ENCODE measurements at regions not wholly inside any gene's neighbourhood (a gene's known extent, or its start where the extent isn't known, plus 50 kb on each side); places are given as distances from the start of the nearest gene placed in this dataset.

- intact Hi-C loops (cut with micrococcal nuclease): no loop called here
- H3K4me3 Mint-ChIP-seq (ENCODE audit: low read depth): no peak overlapping the region
Observed at GRCh38 chr5:1974501-1975405, 92.0 kb upstream of the IRX4 start.

GRCh38 chr5:1974081-1974480 is 91.4 kb upstream of the IRX4 start:
- DNase-seq (ENCODE audit: low spot score): no peak
- no peak overlapping the region for H3K27ac Mint-ChIP-seq
- intact Hi-C loops (cut with micrococcal nuclease): no loop called here
- no peak overlapping the region for H3K4me3 Mint-ChIP-seq (ENCODE audit: low read depth)
- no peaks in the 10 kb centered on the region for H3K27me3 Mint-ChIP-seq (ENCODE audit: low read depth)
- H3K36me3 Mint-ChIP-seq (ENCODE audit: low read depth): no peaks in the 10 kb centered on the region
- H3K9me3 Mint-ChIP-seq: no peaks in the 10 kb centered on the region
- no peaks in the 10 kb centered on the region for H3K4me1 Mint-ChIP-seq (ENCODE audit: low read depth)

More at GRCh38 chr5:1974501-1975405, 92.0 kb upstream of the IRX4 start:
- Mint-ChIP-seq H3K9me3 (no peaks in the 10 kb centered on the region), H3K27ac (no peak overlapping the region), H3K36me3 (ENCODE audit: low read depth) (no peaks in the 10 kb centered on the region), H3K27me3 (ENCODE audit: low read depth) (no peaks in the 10 kb centered on the region), H3K4me1 (ENCODE audit: low read depth) (no peaks in the 10 kb centered on the region)
- no peak for DNase-seq (ENCODE audit: low spot score)

- Mint-ChIP-seq H3K9me3 (no peaks in the 10 kb centered on the region), H3K27ac (no peak overlapping the region), H3K4me1 (ENCODE audit: low read depth) (no peaks in the 10 kb centered on the region), H3K4me3 (ENCODE audit: low read depth) (no peak overlapping the region), H3K27me3 (ENCODE audit: low read depth) (no peaks in the 10 kb centered on the region), H3K36me3 (ENCODE audit: low read depth) (no peaks in the 10 kb centered on the region)
- DNase-seq (ENCODE audit: low spot score): no peak
- intact Hi-C loops (cut with micrococcal nuclease): no loop called here
Observed at GRCh38 chr5:1973391-1974013, 90.8 kb upstream of the IRX4 start.

DNA sequence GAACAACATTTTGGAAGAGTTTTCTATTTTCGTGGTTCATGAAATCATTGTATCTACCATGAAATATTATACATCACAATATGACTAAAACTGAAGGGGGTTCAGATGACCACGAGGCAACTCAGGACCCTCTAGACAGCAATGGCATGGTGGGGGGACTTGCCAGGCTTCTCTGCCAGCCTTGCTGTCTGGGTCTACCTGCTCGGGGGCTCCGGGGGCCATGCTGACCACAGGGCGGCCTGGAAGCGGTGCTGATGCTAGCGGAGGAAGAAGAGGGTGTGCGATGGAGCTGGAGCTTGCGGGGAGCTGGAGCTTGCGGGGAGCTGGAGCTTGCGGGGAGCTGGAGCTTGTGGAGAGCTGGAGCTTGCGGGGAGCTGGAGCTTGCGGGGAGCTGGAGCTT is 89.2 kb upstream of the IRX4 start:
- no peaks in the 10 kb centered on the region for H3K36me3 Mint-ChIP-seq (ENCODE audit: low read depth)
- H3K4me3 Mint-ChIP-seq (ENCODE audit: low read depth): no peak overlapping the region
- no peak overlapping the region for H3K27ac Mint-ChIP-seq
- intact Hi-C loops (cut with micrococcal nuclease): no loop called here
- no peak for DNase-seq (ENCODE audit: low spot score)
- no peaks in the 10 kb centered on the region for H3K27me3 Mint-ChIP-seq (ENCODE audit: low read depth)
- no peaks in the 10 kb centered on the region for H3K4me1 Mint-ChIP-seq (ENCODE audit: low read depth)
- H3K9me3 Mint-ChIP-seq: no peaks in the 10 kb centered on the region

- H3K9me3 Mint-ChIP-seq: no peaks in the 10 kb centered on the region
- no peaks in the 10 kb centered on the region for H3K27me3 Mint-ChIP-seq (ENCODE audit: low read depth)
- intact Hi-C loops (cut with micrococcal nuclease): no loop called here
- no peak overlapping the region for H3K4me3 Mint-ChIP-seq (ENCODE audit: low read depth)
- DNase-seq (ENCODE audit: low spot score): no peak
- H3K4me1 Mint-ChIP-seq (ENCODE audit: low read depth): no peaks in the 10 kb centered on the region
- H3K36me3 Mint-ChIP-seq (ENCODE audit: low read depth): no peaks in the 10 kb centered on the region
- no peak overlapping the region for H3K27ac Mint-ChIP-seq
Observed at GRCh38 chr5:1967736-1968135, 85.0 kb upstream of the IRX4 start.

DNA sequence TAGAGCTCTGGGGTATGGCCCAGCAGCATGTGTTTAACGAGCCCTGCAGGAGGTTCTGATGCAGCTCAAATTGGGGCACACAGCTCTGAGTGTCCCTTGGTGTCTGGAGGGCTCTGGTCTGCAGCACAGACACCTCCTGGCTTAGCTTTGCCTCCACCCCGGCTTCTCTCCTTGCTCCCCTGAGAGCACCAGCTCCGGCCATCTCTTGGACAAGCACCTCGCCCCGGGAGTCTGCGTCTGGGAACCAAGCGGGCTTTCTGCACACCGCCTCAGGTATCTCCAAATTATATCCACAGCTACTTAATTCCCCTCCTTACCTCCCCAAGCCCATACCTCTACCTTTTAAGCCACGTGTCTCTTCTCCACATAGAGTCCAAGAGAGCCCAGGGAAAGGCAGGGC is 83.7 kb upstream of the IRX4 start:
- Mint-ChIP-seq H3K4me3 (ENCODE audit: low read depth) (no peak overlapping the region), H3K27ac (no peak overlapping the region)
- intact Hi-C loops (cut with micrococcal nuclease): no loop called here

DNA sequence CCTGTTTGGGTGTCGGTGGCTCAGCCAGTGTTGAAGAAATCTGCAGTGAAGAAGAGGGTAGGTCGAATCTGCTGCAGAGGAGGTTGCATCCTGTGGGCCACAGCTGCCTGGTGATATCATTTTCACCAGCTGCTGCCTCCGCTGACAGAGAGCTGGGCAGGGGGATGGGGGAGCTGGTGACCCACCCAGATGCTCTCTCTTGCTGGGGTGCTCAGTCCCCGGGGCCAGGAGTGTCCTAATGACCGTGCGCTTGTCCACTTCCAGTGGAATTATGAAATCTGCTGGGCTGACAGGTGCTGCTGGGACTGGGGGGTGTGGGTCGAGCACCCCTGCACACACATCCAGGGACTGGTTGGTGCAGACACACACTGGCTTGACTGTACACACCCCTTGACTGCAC is 83.2 kb upstream of the IRX4 start:
- no peaks in the 10 kb centered on the region for H3K9me3 Mint-ChIP-seq
- DNase-seq (ENCODE audit: low spot score): no peak
- intact Hi-C loops (cut with micrococcal nuclease): no loop called here

More for the DNA sequence above, 83.7 kb upstream of the IRX4 start:
- H3K36me3 Mint-ChIP-seq (ENCODE audit: low read depth): no peaks in the 10 kb centered on the region
- H3K27me3 Mint-ChIP-seq (ENCODE audit: low read depth): no peaks in the 10 kb centered on the region
- no peaks in the 10 kb centered on the region for H3K9me3 Mint-ChIP-seq
- H3K4me1 Mint-ChIP-seq (ENCODE audit: low read depth): no peaks in the 10 kb centered on the region
- DNase-seq (ENCODE audit: low spot score): no peak

GRCh38 chr5:1963941-1964451 is 81.3 kb upstream of the IRX4 start:
- no peaks in the 10 kb centered on the region for H3K27me3 Mint-ChIP-seq (ENCODE audit: low read depth)

More for the DNA sequence above, 83.2 kb upstream of the IRX4 start:
- Mint-ChIP-seq H3K27me3 (ENCODE audit: low read depth) (no peaks in the 10 kb centered on the region), H3K4me3 (ENCODE audit: low read depth) (no peak overlapping the region), H3K4me1 (ENCODE audit: low read depth) (no peaks in the 10 kb centered on the region), H3K36me3 (ENCODE audit: low read depth) (no peaks in the 10 kb centered on the region), H3K27ac (no peak overlapping the region)

DNA sequence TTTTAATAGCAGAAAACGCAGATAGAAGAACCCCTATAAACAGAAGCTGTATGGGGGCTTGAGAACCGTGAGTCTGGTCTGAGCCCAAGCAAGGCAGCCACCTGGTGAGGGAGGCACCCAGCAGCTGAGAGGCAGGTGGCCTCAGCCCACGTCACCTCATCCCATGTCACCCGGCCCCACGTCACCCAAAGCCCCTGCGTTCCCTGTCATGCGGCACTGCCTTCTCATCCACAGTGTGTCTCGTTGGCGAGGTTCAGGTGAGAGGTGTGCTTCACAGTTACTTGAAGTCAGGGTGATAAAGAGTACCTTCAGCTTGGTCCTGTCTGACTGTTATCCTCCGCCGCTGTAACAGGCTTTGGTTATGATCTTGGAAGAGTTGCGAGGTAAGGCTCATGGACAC is 80.6 kb upstream of the IRX4 start:
- Mint-ChIP-seq H3K4me1 (ENCODE audit: low read depth) (no peaks in the 10 kb centered on the region), H3K36me3 (ENCODE audit: low read depth) (no peaks in the 10 kb centered on the region), H3K4me3 (ENCODE audit: low read depth) (no peak overlapping the region), H3K27ac (no peak overlapping the region), H3K9me3 (no peaks in the 10 kb centered on the region), H3K27me3 (ENCODE audit: low read depth) (no peaks in the 10 kb centered on the region)
- DNase-seq (ENCODE audit: low spot score): no peak
- intact Hi-C loops (cut with micrococcal nuclease): no loop called here

More at GRCh38 chr5:1963941-1964451, 81.3 kb upstream of the IRX4 start:
- Mint-ChIP-seq H3K4me1 (ENCODE audit: low read depth) (no peaks in the 10 kb centered on the region), H3K4me3 (ENCODE audit: low read depth) (no peak overlapping the region), H3K9me3 (no peaks in the 10 kb centered on the region), H3K36me3 (ENCODE audit: low read depth) (no peaks in the 10 kb centered on the region), H3K27ac (no peak overlapping the region)
- no peak for DNase-seq (ENCODE audit: low spot score)
- intact Hi-C loops (cut with micrococcal nuclease): no loop called here

DNA sequence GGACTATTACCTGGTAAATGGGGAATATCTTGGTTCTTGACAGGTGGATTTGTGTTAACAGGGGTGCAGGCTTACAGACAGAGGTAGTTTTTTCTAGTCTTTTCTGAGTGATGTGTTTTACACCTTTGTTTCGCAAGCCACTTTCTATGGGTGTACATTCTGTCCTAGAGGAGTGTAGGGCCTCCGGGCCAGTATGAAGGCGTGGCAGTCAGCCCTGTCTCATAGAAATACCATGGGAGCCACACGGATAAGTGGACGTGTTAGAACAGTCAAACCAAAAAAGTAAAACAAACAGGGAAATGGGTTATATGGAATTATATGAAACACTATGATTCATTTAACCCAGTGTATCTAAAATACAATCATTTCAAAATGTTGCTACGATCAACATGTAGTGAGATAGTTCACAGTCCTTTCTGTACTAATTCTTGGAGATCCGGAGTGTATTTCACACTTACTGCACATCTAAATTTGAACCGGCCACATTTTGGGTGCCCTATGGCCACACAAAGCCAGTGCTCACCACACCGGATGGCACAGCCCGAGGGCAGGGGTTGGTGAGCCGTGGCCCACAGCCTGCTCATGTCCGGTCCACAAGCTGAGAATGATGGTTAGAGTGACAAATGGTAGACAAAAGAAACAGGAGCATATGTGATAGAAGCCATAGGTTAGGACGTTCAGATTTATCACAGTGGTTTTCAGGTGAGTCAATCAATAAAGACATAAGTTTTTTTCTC is 80.1 kb upstream of the IRX4 start:
- Mint-ChIP-seq H3K36me3 (ENCODE audit: low read depth) (no peaks in the 10 kb centered on the region), H3K4me1 (ENCODE audit: low read depth) (no peaks in the 10 kb centered on the region), H3K9me3 (no peaks in the 10 kb centered on the region), H3K4me3 (ENCODE audit: low read depth) (no peak overlapping the region), H3K27me3 (ENCODE audit: low read depth) (no peaks in the 10 kb centered on the region), H3K27ac (no peak overlapping the region)
- DNase-seq (ENCODE audit: low spot score): no peak
- intact Hi-C loops (cut with micrococcal nuclease): no loop called here

GRCh38 chr5:1961952-1962595 is 79.3 kb upstream of the IRX4 start:
- Mint-ChIP-seq H3K36me3 (ENCODE audit: low read depth) (no peaks in the 10 kb centered on the region), H3K4me3 (ENCODE audit: low read depth) (no peak overlapping the region), H3K4me1 (ENCODE audit: low read depth) (no peaks in the 10 kb centered on the region), H3K9me3 (no peaks in the 10 kb centered on the region), H3K27ac (no peak overlapping the region), H3K27me3 (ENCODE audit: low read depth) (no peaks in the 10 kb centered on the region)
- no peak for DNase-seq (ENCODE audit: low spot score)
- intact Hi-C loops (cut with micrococcal nuclease): no loop called here

GRCh38 chr5:1961304-1961946 is 78.7 kb upstream of the IRX4 start:
- H3K4me3 Mint-ChIP-seq (ENCODE audit: low read depth): no peak overlapping the region

More at GRCh38 chr5:1961304-1961946, 78.7 kb upstream of the IRX4 start:
- no peaks in the 10 kb centered on the region for H3K36me3 Mint-ChIP-seq (ENCODE audit: low read depth)
- H3K27ac Mint-ChIP-seq: no peak overlapping the region
- intact Hi-C loops (cut with micrococcal nuclease): no loop called here
- no peak for DNase-seq (ENCODE audit: low spot score)
- H3K4me1 Mint-ChIP-seq (ENCODE audit: low read depth): no peaks in the 10 kb centered on the region
- H3K9me3 Mint-ChIP-seq: no peaks in the 10 kb centered on the region
- no peaks in the 10 kb centered on the region for H3K27me3 Mint-ChIP-seq (ENCODE audit: low read depth)

Data from activated T-helper 2 cell treated with anti-CD3 and anti-CD28 coated beads, Interferon-gamma antibody, Interleukin-2, Interleukin-4, amounts not matched to agents 10 μg/mL and 5 μg/mL and 100 μg/mL, durations not matched to agents 14 hours and 24 hours and 36 hours (primary cell).